H1 (cell line): ENCODE measurements at regions not wholly inside any gene's neighbourhood (a gene's known extent, or its start where the extent isn't known, plus 50 kb on each side); places are given as distances from the start of the nearest gene placed in this dataset.

ENCODE experiments used
- CTCF ChIA-PET: fragments of 300-600 bp; sonication (Branson Sonifier 250); formaldehyde crosslinking; loops from one replicate; lab custom pipeline; 2021; ENCODE audit not compliant: partially characterized antibody; lab: Charles Lee
- POLR2A ChIA-PET: fragments of 300-600 bp; sonication (Branson Sonifier 250); formaldehyde crosslinking; loops from one replicate; lab custom pipeline; 2021; ENCODE audit warnings: inconsistent platforms; ENCODE audit not compliant: partially characterized antibody; lab: Charles Lee
- DNase-seq, 2 experiments: peaks; one replicate each; pipeline versions ENCODE4 v3.0.0 to v3.0.0-alpha.2; 2010 to 2022; ENCODE audit warnings: low spot score in 2 of 2, low read depth in 1 of 2, mixed read lengths in 1 of 2
- FAIRE-seq: peaks from 2 replicates; lab custom pipeline; 2011; peaks lifted over from hg19 to GRCh38; lab: Jason Lieb, UNC
- H2AFZ ChIP-seq: 2 replicates; pipeline ENCODE4 v1.8.1; 2012; ENCODE audit warnings: low read length, inconsistent platforms
- H2AK5ac ChIP-seq: 2 replicates; pipeline ENCODE4 v1.6.1; 2013; ENCODE audit warnings: low read depth, low read length
- H2BK120ac ChIP-seq: replicated peaks from 2 replicates; pipeline ENCODE3; 2013; ENCODE audit warnings: low read depth, low read length, inconsistent platforms
- H2BK12ac ChIP-seq: 2 replicates; pipeline ENCODE4 v1.6.1; 2013; ENCODE audit warnings: low read depth, low read length
- H2BK15ac ChIP-seq: 2 replicates; pipeline ENCODE4 v1.6.1; 2013; ENCODE audit warnings: low read length
- H2BK20ac ChIP-seq: 2 replicates; pipeline ENCODE4 v1.6.1; 2013; ENCODE audit warnings: low read length
- H2BK5ac ChIP-seq: 2 replicates; pipeline ENCODE4 v1.6.1; 2013; ENCODE audit warnings: low read depth, low read length
- H3K14ac ChIP-seq: 2 replicates; pipeline ENCODE4 v1.6.1; 2013; ENCODE audit warnings: inconsistent platforms; ENCODE audit not compliant: insufficient read length
- H3K18ac ChIP-seq: 2 replicates; pipeline ENCODE4 v1.6.1; 2013; ENCODE audit warnings: low read length; ENCODE audit errors: extremely low read depth
- H3K23ac ChIP-seq: 2 replicates; pipeline ENCODE4 v1.6.1; 2013; ENCODE audit warnings: inconsistent platforms; ENCODE audit not compliant: insufficient read length
- H3K23me2 ChIP-seq: 2 replicates; pipeline ENCODE4 v1.6.1; 2013; ENCODE audit warnings: low read depth, low read length
- H3K27ac ChIP-seq: 2 replicates; pipeline ENCODE4 v1.6.1; 2011; ENCODE audit warnings: low read depth, low read length, inconsistent platforms
- H3K27me3 ChIP-seq, 4 experiments: replicated peaks in 1 of 4; 1 replicate in 1 of 4; 2 replicates in 3 of 4; pipeline versions ENCODE4 v1.6.1 to v1.8.1; 2011 to 2013; ENCODE audit warnings: low read length in 3 of 4, mild to moderate bottlenecking in 3 of 4, inconsistent platforms in 2 of 4, mixed read lengths in 2 of 4, moderate library complexity in 1 of 4; ENCODE audit not compliant: control insufficient read depth in 3 of 4, insufficient read depth in 3 of 4; ENCODE audit errors: extremely low read depth in 1 of 4
- H3K36me3 ChIP-seq, 4 experiments: 2 replicates each; pipeline versions ENCODE4 v1.6.1 to v1.8.1; 2011 to 2013; ENCODE audit warnings: mild to moderate bottlenecking in 4 of 4, low read length in 3 of 4, moderate library complexity in 2 of 4, control low read depth in 1 of 4, inconsistent platforms in 1 of 4; ENCODE audit not compliant: insufficient read depth in 4 of 4, control insufficient read depth in 2 of 4
- H3K4ac ChIP-seq: replicated peaks from 2 replicates; pipeline ENCODE3; 2013; ENCODE audit warnings: low read length, low read depth, mixed read lengths, inconsistent platforms; ENCODE audit not compliant: insufficient read length
- H3K4me1 ChIP-seq, 4 experiments: replicated peaks in 1 of 4; 1 replicate in 1 of 4; 2 replicates in 3 of 4; pipeline versions ENCODE4 v1.6.1 to v1.8.1; 2011 to 2013; ENCODE audit warnings: low read length in 3 of 4, inconsistent platforms in 2 of 4, mixed read lengths in 1 of 4; ENCODE audit not compliant: insufficient read depth in 4 of 4, control insufficient read depth in 3 of 4
- H3K4me2 ChIP-seq, 2 experiments: 2 replicates each; pipeline versions ENCODE4 v1.6.1 to v1.8.1; 2011 to 2013; ENCODE audit warnings: low read depth in 2 of 2, low read length in 2 of 2, control low read depth in 1 of 2, inconsistent platforms in 1 of 2, mild to moderate bottlenecking in 1 of 2; ENCODE audit not compliant: insufficient read depth in 1 of 2
- H3K4me3 ChIP-seq, 4 experiments: fragments of 200-600, 300-600 bp in 1 of 4; sonication (generic), shearing (Covaris generic), sonication (Bioruptor Twin) in 1 of 4; 2 replicates each; pipeline versions ENCODE4 v1.5.1 to v1.8.1; 2011 to 2016; ENCODE audit warnings: low read length in 4 of 4, low read depth in 3 of 4, control low read depth in 2 of 4, inconsistent platforms in 2 of 4, mild to moderate bottlenecking in 2 of 4, mixed read lengths in 1 of 4, moderate library complexity in 1 of 4; ENCODE audit not compliant: insufficient read depth in 2 of 4; ENCODE audit errors: extremely low read depth in 1 of 4
- H3K56ac ChIP-seq: replicated peaks from 2 replicates; pipeline ENCODE3; 2013; ENCODE audit warnings: low read depth, mild to moderate bottlenecking, mixed read lengths, low read length, inconsistent platforms; ENCODE audit not compliant: insufficient read length
- H3K79me1 ChIP-seq: 2 replicates; pipeline ENCODE4 v1.6.1; 2013; ENCODE audit warnings: low read depth, low read length, control low read depth
- H3K79me2 ChIP-seq, 2 experiments: 2 replicates each; pipeline versions ENCODE4 v1.6.1 to v1.8.1; 2012 to 2013; ENCODE audit warnings: low read length in 2 of 2, mild to moderate bottlenecking in 2 of 2, inconsistent platforms in 1 of 2; ENCODE audit not compliant: insufficient read depth in 2 of 2, control insufficient read depth in 1 of 2
- H3K9ac ChIP-seq, 4 experiments: replicated peaks in 1 of 4; 1 replicate in 1 of 4; 2 replicates in 3 of 4; pipeline versions ENCODE4 v1.6.1 to v1.8.1; 2011 to 2013; ENCODE audit warnings: low read depth in 3 of 4, low read length in 3 of 4, control low read depth in 2 of 4, mild to moderate bottlenecking in 2 of 4, moderate library complexity in 2 of 4, inconsistent platforms in 1 of 4; ENCODE audit errors: extremely low read depth in 1 of 4
- H3K9me3 ChIP-seq, 2 experiments: 2 replicates each; pipeline versions ENCODE4 v1.6.1 to v1.8.1; 2012 to 2013; ENCODE audit warnings: mild to moderate bottlenecking in 2 of 2, moderate library complexity in 2 of 2, control low read depth in 1 of 2, inconsistent platforms in 1 of 2, low read depth in 1 of 2, low read length in 1 of 2, mixed read lengths in 1 of 2; ENCODE audit not compliant: insufficient read depth in 2 of 2
- H4K20me1 ChIP-seq, 2 experiments: replicated peaks in 1 of 2; 2 replicates each; pipeline versions ENCODE3 to v1.8.1; 2011 to 2013; ENCODE audit warnings: inconsistent platforms in 2 of 2, low read length in 2 of 2, mild to moderate bottlenecking in 1 of 2; ENCODE audit not compliant: insufficient read depth in 2 of 2, control insufficient read depth in 1 of 2
- H4K5ac ChIP-seq: 2 replicates; pipeline ENCODE4 v1.6.1; 2013; ENCODE audit warnings: low read length, low read depth, mixed read lengths, inconsistent platforms; ENCODE audit not compliant: insufficient read length
- H4K8ac ChIP-seq: 2 replicates; pipeline ENCODE4 v1.8.0; 2013; ENCODE audit warnings: mild to moderate bottlenecking, moderate library complexity, low read length, inconsistent platforms; ENCODE audit not compliant: insufficient read depth; ENCODE audit errors: extremely low read depth
- H4K91ac ChIP-seq: replicated peaks from 2 replicates; pipeline ENCODE3; 2013; ENCODE audit warnings: low read length, mixed read lengths, inconsistent platforms; ENCODE audit not compliant: insufficient read length
- KDM4A ChIP-seq: IDR thresholded peaks from one replicate; pipeline ENCODE4 v1.7.1; 2012; ENCODE audit warnings: low read depth, mild to moderate bottlenecking, moderate library complexity, low read length, inconsistent platforms; ENCODE audit not compliant: severe bottlenecking
- NRF1 ChIP-seq: IDR thresholded peaks from 2 replicates; pipeline ENCODE4 v1.6.1; 2011; ENCODE audit warnings: mild to moderate bottlenecking, low read depth, low read length, improper control_type of control experiment
- RAD21 ChIP-seq, 2 experiments: IDR thresholded peaks in 1 of 2; conservative IDR thresholded peaks in 1 of 2; 2 replicates each; pipeline ENCODE4 v1.6.1; 2011; ENCODE audit warnings: low read depth in 2 of 2, low read length in 2 of 2, improper control_type of control experiment in 1 of 2, inconsistent platforms in 1 of 2, mild to moderate bottlenecking in 1 of 2, moderate library complexity in 1 of 2
- WGBS, 2 experiments: shearing (Covaris generic) in 1 of 2; methylation state at CpG; one replicate each; pipeline versions ENCODE4 v1.1.6 to v1.1.7; 2013 to 2015; ENCODE audit warnings: low lambda C conversion rate in 2 of 2, mixed read lengths in 2 of 2, inconsistent platforms in 1 of 2, low coverage in 1 of 2, missing lambda C conversion rate in 1 of 2; ENCODE audit not compliant: insufficient replicate concordance in 2 of 2, insufficient coverage in 1 of 2, insufficient read length in 1 of 2; ENCODE audit errors: extremely low coverage in 1 of 2, missing lambda C conversion rate in 1 of 2; 5-methylcytosine and 5-hydroxymethylcytosine counted together

DNA sequence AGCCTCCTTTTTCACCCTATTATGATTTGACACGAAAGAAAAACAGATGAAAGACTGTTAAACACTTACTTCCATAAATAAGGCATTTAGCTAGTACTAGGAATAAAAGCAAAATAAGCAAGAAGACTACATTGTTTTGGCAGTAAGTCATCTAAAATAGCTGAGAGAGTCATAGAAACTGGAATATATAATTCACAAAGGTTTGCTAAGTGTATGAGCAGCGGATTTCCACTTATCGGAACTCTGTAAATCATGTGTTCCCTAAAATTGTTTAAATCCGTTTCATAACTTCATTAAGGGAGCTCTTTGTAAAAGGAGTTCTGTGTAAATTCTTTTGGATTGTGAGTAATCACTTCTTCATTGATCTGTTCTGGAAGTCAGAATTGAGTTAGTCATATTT lies 202.5 kb upstream of the CBLB start:
- Histone ChIP-seq H3K4me3 (no peak overlapping the region), H2BK20ac (no peak overlapping the region), H3K56ac (no peak overlapping the region), H2AK5ac (no peak overlapping the region), H4K8ac (no peak overlapping the region), H3K4me2 (no peak overlapping the region), H3K9ac (no peak overlapping the region), H2BK15ac (no peak overlapping the region), H2BK120ac (no peak overlapping the region), H3K27ac (no peak overlapping the region), H3K23me2 (no peaks in the 10 kb centered on the region), H3K23ac (no peak overlapping the region), H3K27me3 (no peaks in the 10 kb centered on the region), H2BK5ac (no peak overlapping the region), H3K36me3 (no peaks in the 10 kb centered on the region), H4K91ac (no peak overlapping the region), H3K79me2 (no peaks in the 10 kb centered on the region), H3K4me1 (no peaks in the 10 kb centered on the region), H3K18ac (no peak overlapping the region), H4K20me1 (no peaks in the 10 kb centered on the region), H4K5ac (no peak overlapping the region), H3K4ac (no peak overlapping the region), H2AFZ (no peak overlapping the region), H3K79me1 (no peaks in the 10 kb centered on the region), H3K9me3 (peaks cover 3 to 11% of the 10 kb centered on the region in 2 experiments; a peak in 3 of 4 replicates), H3K14ac (no peak overlapping the region), H2BK12ac (no peak overlapping the region)
- ChIA-PET POLR2A (no interaction called here), CTCF (no interaction called here)
- DNase-seq (no peak), FAIRE-seq (no peak)
- TF ChIP-seq NRF1 (no peak), RAD21 (IDR thresholded peaks at IDR 0.05 in 1 of 2, conservative IDR thresholded peaks at IDR 0.05 in 1 of 2; ENCODE audit: low read depth in 2 of 2, low read length in 2 of 2) (no peak), KDM4A (no peak)
- 98% methylated on average over 4 of the region's 4 CpGs; no CpG with 5 or more reads in 1 of the 2 experiments for WGBS, 2 experiments
